IMR-90 (cell line): ENCODE measurements at regions not wholly inside any gene's neighbourhood (a gene's known extent, or its start where the extent isn't known, plus 50 kb on each side); places are given as distances from the start of the nearest gene placed in this dataset.

Experiments
- ATAC-seq: fragments of 200-7000 bp; cut with Tn5 transposase; 2 replicates; pipeline ENCODE4 v1.9.1; 2020; ENCODE audit warnings: low read depth, mild to moderate bottlenecking, moderate library complexity
- BruUV-seq: library from RNA; stranded (reverse); fragments of 400-500 nt; replicated peaks from 2 replicates; lab custom pipeline; 2021; lab: Mats Ljungman, UMichigan
- CTCF ChIA-PET: fragments of 300-600 bp; formaldehyde crosslinking; extraction: SDS; loops from one replicate; lab custom pipeline; 2021; ENCODE audit warnings: antibody characterized with exemption; lab: Yijun Ruan, JAX
- POLR2A ChIA-PET: fragments of 300-600 bp; sonication (Branson Sonifier 250); formaldehyde crosslinking; loops from one replicate; lab custom pipeline; 2022; ENCODE audit warnings: antibody characterized with exemption; ENCODE audit not compliant: unreplicated experiment; lab: Charles Lee
- DNase-seq: peaks from one replicate; pipeline ENCODE4 v3.0.0; 2013
- H2AFZ ChIP-seq: replicated peaks from 2 replicates; pipeline ENCODE3; 2013; ENCODE audit warnings: low read length, mild to moderate bottlenecking; ENCODE audit not compliant: poor library complexity
- H2AK5ac ChIP-seq: 2 replicates; pipeline ENCODE4 v1.6.1; 2013; ENCODE audit warnings: low read depth, low read length, inconsistent platforms
- H2AK9ac ChIP-seq: replicated peaks from 2 replicates; pipeline ENCODE3; 2013; ENCODE audit warnings: mild to moderate bottlenecking, low read depth, low read length, moderate library complexity; ENCODE audit not compliant: poor library complexity
- H2BK120ac ChIP-seq: 2 replicates; pipeline ENCODE4 v1.6.1; 2013; ENCODE audit warnings: low read depth, low read length, inconsistent platforms
- H2BK15ac ChIP-seq: 3 replicates; pipeline ENCODE4 v1.6.1; 2013; ENCODE audit warnings: low read depth, low read length, inconsistent platforms
- H2BK20ac ChIP-seq: 2 replicates; pipeline ENCODE4 v1.6.1; 2013; ENCODE audit warnings: low read depth, mild to moderate bottlenecking, inconsistent platforms, low read length, moderate library complexity
- H2BK5ac ChIP-seq: 2 replicates; pipeline ENCODE4 v1.6.1; 2013; ENCODE audit warnings: mild to moderate bottlenecking, low read depth, low read length, inconsistent platforms; ENCODE audit not compliant: poor library complexity, severe bottlenecking
- H3K14ac ChIP-seq: replicated peaks from 2 replicates; pipeline ENCODE4 v1.6.1; 2013; ENCODE audit warnings: low read depth, low read length, inconsistent platforms
- H3K18ac ChIP-seq: 2 replicates; pipeline ENCODE4 v1.6.1; 2013; ENCODE audit warnings: low read depth, low read length, control low read depth
- H3K23ac ChIP-seq: 2 replicates; pipeline ENCODE4 v1.6.1; 2013; ENCODE audit warnings: low read depth, low read length, inconsistent platforms
- H3K27ac ChIP-seq: 2 replicates; pipeline ENCODE4 v1.5.1; 2013; ENCODE audit warnings: mild to moderate bottlenecking, control low read depth, low read length; ENCODE audit not compliant: insufficient read depth
- H3K27me3 ChIP-seq: 2 replicates; pipeline ENCODE4 v1.6.1; 2013; ENCODE audit warnings: low read length; ENCODE audit not compliant: control insufficient read depth, insufficient read depth
- H3K36me3 ChIP-seq: 2 replicates; pipeline ENCODE4 v1.6.1; 2013; ENCODE audit warnings: low read length, mixed read lengths; ENCODE audit not compliant: control insufficient read depth, insufficient read depth
- H3K4ac ChIP-seq: 2 replicates; pipeline ENCODE4 v1.6.1; 2013; ENCODE audit warnings: low read depth, low read length, inconsistent platforms
- H3K4me1 ChIP-seq: 2 replicates; pipeline ENCODE4 v1.6.1; 2013; ENCODE audit warnings: low read length, mixed read lengths; ENCODE audit not compliant: control insufficient read depth, insufficient read depth
- H3K4me2 ChIP-seq: 2 replicates; pipeline ENCODE4 v1.6.1; 2013; ENCODE audit warnings: low read depth, mild to moderate bottlenecking, control low read depth, low read length, moderate library complexity
- H3K4me3 ChIP-seq: 2 replicates; pipeline ENCODE4 v1.5.1; 2013; ENCODE audit warnings: low read depth, mild to moderate bottlenecking, control low read depth, low read length, moderate library complexity; ENCODE audit not compliant: insufficient read depth
- H3K56ac ChIP-seq: 2 replicates; pipeline ENCODE4 v1.6.1; 2013; ENCODE audit warnings: low read length, inconsistent platforms; ENCODE audit not compliant: insufficient read depth; ENCODE audit errors: extremely low read depth
- H3K79me1 ChIP-seq, 2 experiments: 2 replicates each; pipeline ENCODE4 v1.6.1; 2013; ENCODE audit warnings: low read length in 2 of 2, inconsistent platforms in 1 of 2, low read depth in 1 of 2
- H3K9ac ChIP-seq: 2 replicates; pipeline ENCODE4 v1.6.1; 2013; ENCODE audit warnings: low read depth, low read length, control low read depth
- H3K9me1 ChIP-seq: 2 replicates; pipeline ENCODE4 v1.6.1; 2013; ENCODE audit warnings: low read length, inconsistent platforms; ENCODE audit not compliant: insufficient read depth
- H3K9me3 ChIP-seq: 2 replicates; pipeline ENCODE4 v1.6.1; 2013; ENCODE audit warnings: low read length; ENCODE audit not compliant: control insufficient read depth, insufficient read depth
- H4K20me1 ChIP-seq: 2 replicates; pipeline ENCODE4 v1.6.1; 2013; ENCODE audit warnings: low read length, inconsistent platforms; ENCODE audit not compliant: insufficient read depth
- H4K5ac ChIP-seq: 2 replicates; pipeline ENCODE4 v1.6.1; 2013; ENCODE audit warnings: mild to moderate bottlenecking, low read depth, low read length, control low read depth
- H4K8ac ChIP-seq, 2 experiments: 2 replicates each; pipeline ENCODE4 v1.6.1; 2013; ENCODE audit warnings: low read depth in 2 of 2, low read length in 2 of 2, control low read depth in 1 of 2, inconsistent platforms in 1 of 2
- H4K91ac ChIP-seq: 2 replicates; pipeline ENCODE4 v1.6.1; 2013; ENCODE audit warnings: low read depth, low read length, inconsistent platforms; ENCODE audit not compliant: insufficient read depth
- CEBPB ChIP-seq: IDR thresholded peaks from 2 replicates; pipeline ENCODE4 v1.6.1; 2012; ENCODE audit warnings: low read depth, low read length, improper control_type of control experiment
- MAFK ChIP-seq: IDR thresholded peaks from 2 replicates; pipeline ENCODE4 v1.6.1; 2012; ENCODE audit warnings: low read depth, low read length, improper control_type of control experiment
- NFE2L2 ChIP-seq: fragments of 150-350 bp; IDR thresholded peaks from 2 replicates; pipeline ENCODE4 v1.6.1; 2016; ENCODE audit warnings: low read depth, mild to moderate bottlenecking, low read length
- WGBS, 2 experiments: methylation state at CpG; one replicate each; pipeline versions ENCODE4 v1.1.5 to v1.1.7; 2013; ENCODE audit warnings: missing lambda C conversion rate in 2 of 2; ENCODE audit not compliant: insufficient read length in 1 of 2; ENCODE audit errors: extremely low coverage in 2 of 2; 5-methylcytosine and 5-hydroxymethylcytosine counted together
- dilution Hi-C: fragments of 300-500 bp; cut with HindIII; formaldehyde crosslinking; loops from one replicate; pipeline ENCODE4 v1.14.3; 2018; ENCODE audit warnings: low sequenced_read_pairs; ENCODE audit not compliant: unreplicated experiment
- in situ Hi-C: fragments of 300-500 bp; cut with MboI; formaldehyde crosslinking; loops from 3 replicates; pipeline ENCODE4 v1.14.3; 2019; ENCODE audit warnings: low sequenced_read_pairs, inconsistent platforms, mixed read lengths
- intact Hi-C: fragments of 100-400 bp; cut with micrococcal nuclease; formaldehyde crosslinking; loops from 2 replicates; pipeline ENCODE4 v1.10.0; 2022

- H2BK20ac ChIP-seq = 0 out of 2 replicates have a peak overlapping the region, but pooled peaks have one; percentile 1
- 50% methylated on average over 1 of the region's 4 CpGs; no CpG with 5 or more reads in 1 of the 2 experiments for WGBS, 2 experiments
- no peak overlapping the region for H2BK5ac ChIP-seq
- H3K18ac ChIP-seq = no peak overlapping the region
- H3K27me3 ChIP-seq = no peaks in the 10 kb centered on the region
- ATAC-seq (no peak), DNase-seq (no peak)
- H3K4ac ChIP-seq = no peak overlapping the region
- TF ChIP-seq NFE2L2 (no peak), CEBPB (peak; percentile 44), MAFK (peak; percentile 69)
- H3K23ac ChIP-seq = no peak overlapping the region
- intact Hi-C loops = no loop called here
- H3K9ac ChIP-seq = no peak overlapping the region
- H3K4me3 ChIP-seq = no peak overlapping the region
- peaks cover 6% of the 10 kb centered on the region for H3K4me1 ChIP-seq
- H4K8ac ChIP-seq = no peak overlapping the region
- H3K36me3 ChIP-seq = no peaks in the 10 kb centered on the region
- ChIA-PET POLR2A (no interaction called here), CTCF (no interaction called here)
- dilution Hi-C loops = no loop called here
- H3K9me3 ChIP-seq = no peaks in the 10 kb centered on the region; the same call in 1 of the 2 replicates
- H4K5ac ChIP-seq = no peak overlapping the region
- in situ Hi-C loops = no loop called here
- no peak overlapping the region for H3K56ac ChIP-seq
- H2BK15ac ChIP-seq = peak overlapping the region; percentile 17; the same call in 1 of the 3 replicates
- no peaks in the 10 kb centered on the region for H4K20me1 ChIP-seq
- BruUV-seq = no TSS peak
- H3K27ac ChIP-seq = no peak overlapping the region
- 0 out of 2 replicates have a peak overlapping the region, but pooled peaks have one; percentile 31 for H2BK120ac ChIP-seq
- no peak overlapping the region for H3K4me2 ChIP-seq
- 0 out of 2 replicates have a peak overlapping the region, but pooled peaks have one; percentile 7 for H3K14ac ChIP-seq
- H3K9me1 ChIP-seq = peaks cover 8% of the 10 kb centered on the region; the same call in 1 of the 2 replicates
- no peaks in the 10 kb centered on the region for H3K79me1 ChIP-seq
- H2AK9ac ChIP-seq = no peak overlapping the region
- no peak overlapping the region for H2AFZ ChIP-seq
- no peak overlapping the region; the same call in 1 of the 2 replicates for H2AK5ac ChIP-seq
- H4K91ac ChIP-seq = no peak overlapping the region
Measured at GRCh38 chr3:99542767-99543518, 95.5 kb upstream of the COL8A1 start.
